PC-9 (cell line): ENCODE measurements at regions not wholly inside any gene's neighbourhood (a gene's known extent, or its start where the extent isn't known, plus 50 kb on each side); places are given as distances from the start of the nearest gene placed in this dataset.

ENCODE experiments used
- CTCF ChIP-seq: fragments of 200-600 bp; sonication (generic); conservative IDR thresholded peaks from 2 replicates; pipeline ENCODE4 v1.6.1; 2017; ENCODE audit warnings: mixed run types, antibody characterized with exemption, mild to moderate bottlenecking, moderate library complexity
- EZH2 ChIP-seq: fragments of 200-600 bp; sonication (generic); IDR thresholded peaks from 2 replicates; pipeline ENCODE4 v1.8.0; 2017; ENCODE audit warnings: antibody characterized with exemption, low read depth

- TF ChIP-seq CTCF (no peak), EZH2 (no peak)
Measured at GRCh38 chr16:87077750-87078127, 239.5 kb downstream of the C16orf95 start.
